DND-41 (cell line): ENCODE measurements at regions not wholly inside any gene's neighbourhood (a gene's known extent, or its start where the extent isn't known, plus 50 kb on each side); places are given as distances from the start of the nearest gene placed in this dataset.

ENCODE experiments used
- EZH2 ChIP-seq: IDR thresholded peaks from 3 replicates; pipeline ENCODE4 v1.6.1; 2012; ENCODE audit warnings: borderline replicate concordance, low read depth, mild to moderate bottlenecking, moderate library complexity, low read length, inconsistent platforms; ENCODE audit not compliant: severe bottlenecking
- TF ChIP-seq, protein P1 (sequence below): IDR thresholded peaks from 2 replicates; pipeline ENCODE4 v1.5.1; 2012; ENCODE audit warnings: borderline replicate concordance, low read length, moderate library complexity, mild to moderate bottlenecking; ENCODE audit not compliant: poor library complexity, severe bottlenecking; ENCODE audit errors: extremely low read depth

GRCh38 chr4:171582961-171583581 is 230.1 kb upstream of the GALNTL6 start:
- TF ChIP-seq EZH2 = no peak
- TF ChIP-seq, protein P1, sequence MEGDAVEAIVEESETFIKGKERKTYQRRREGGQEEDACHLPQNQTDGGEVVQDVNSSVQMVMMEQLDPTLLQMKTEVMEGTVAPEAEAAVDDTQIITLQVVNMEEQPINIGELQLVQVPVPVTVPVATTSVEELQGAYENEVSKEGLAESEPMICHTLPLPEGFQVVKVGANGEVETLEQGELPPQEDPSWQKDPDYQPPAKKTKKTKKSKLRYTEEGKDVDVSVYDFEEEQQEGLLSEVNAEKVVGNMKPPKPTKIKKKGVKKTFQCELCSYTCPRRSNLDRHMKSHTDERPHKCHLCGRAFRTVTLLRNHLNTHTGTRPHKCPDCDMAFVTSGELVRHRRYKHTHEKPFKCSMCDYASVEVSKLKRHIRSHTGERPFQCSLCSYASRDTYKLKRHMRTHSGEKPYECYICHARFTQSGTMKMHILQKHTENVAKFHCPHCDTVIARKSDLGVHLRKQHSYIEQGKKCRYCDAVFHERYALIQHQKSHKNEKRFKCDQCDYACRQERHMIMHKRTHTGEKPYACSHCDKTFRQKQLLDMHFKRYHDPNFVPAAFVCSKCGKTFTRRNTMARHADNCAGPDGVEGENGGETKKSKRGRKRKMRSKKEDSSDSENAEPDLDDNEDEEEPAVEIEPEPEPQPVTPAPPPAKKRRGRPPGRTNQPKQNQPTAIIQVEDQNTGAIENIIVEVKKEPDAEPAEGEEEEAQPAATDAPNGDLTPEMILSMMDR = no peak
